ENCODE measurements at regions not wholly inside any gene's neighbourhood (a gene's known extent, or its start where the extent isn't known, plus 50 kb on each side); places are given as distances from the start of the nearest gene placed in this dataset.

DNA sequence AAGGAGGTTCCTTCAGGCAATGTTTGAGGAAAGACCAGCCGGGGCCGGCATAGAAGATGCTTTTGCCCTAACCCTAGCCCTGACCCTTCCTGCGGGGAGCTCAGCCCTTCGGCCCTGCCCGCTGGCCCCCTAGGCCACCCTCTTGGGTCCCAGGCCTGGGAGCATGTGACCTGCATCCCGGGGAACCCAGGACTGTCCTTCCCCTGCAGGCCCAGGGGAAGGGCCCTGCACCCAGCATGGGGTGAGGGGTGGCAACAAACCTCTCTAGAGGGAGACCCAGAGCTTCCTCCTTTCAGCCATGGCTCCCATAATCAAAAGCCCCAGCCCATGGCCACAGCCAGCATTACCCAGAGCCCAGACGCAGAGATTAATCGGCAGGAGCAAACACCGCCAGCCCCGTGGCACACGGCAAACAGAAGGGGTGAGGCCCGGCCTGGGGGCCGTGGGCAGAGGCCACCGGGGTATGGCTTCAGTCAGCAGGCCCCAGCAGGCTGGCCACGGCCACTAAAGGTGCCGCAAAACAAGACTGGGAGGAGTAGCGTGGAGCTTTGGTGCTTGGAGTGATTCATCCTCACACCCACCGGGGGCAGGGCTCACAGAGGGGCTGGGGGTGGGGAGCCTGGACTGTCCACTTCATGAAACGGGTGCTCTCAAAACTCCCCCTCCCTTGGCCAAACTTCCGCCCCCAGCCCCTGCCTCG lies 61.6 kb upstream of the HPCAL1 start:
- H3K9me3 Mint-ChIP-seq (ENCODE audit: unreplicated experiment): peaks cover 6% of the 10 kb centered on the region
- no peak overlapping the region for H3K27ac Mint-ChIP-seq (ENCODE audit: unreplicated experiment)
- H3K4me1 Mint-ChIP-seq (ENCODE audit: low read depth, unreplicated experiment): peaks cover 3% of the 10 kb centered on the region
- H3K36me3 Mint-ChIP-seq (ENCODE audit: unreplicated experiment): no peaks in the 10 kb centered on the region
- DNase-seq: peak; percentile 9
- H3K4me3 Mint-ChIP-seq (ENCODE audit: unreplicated experiment): no peak overlapping the region
- TF ChIP-seq, protein P1, sequence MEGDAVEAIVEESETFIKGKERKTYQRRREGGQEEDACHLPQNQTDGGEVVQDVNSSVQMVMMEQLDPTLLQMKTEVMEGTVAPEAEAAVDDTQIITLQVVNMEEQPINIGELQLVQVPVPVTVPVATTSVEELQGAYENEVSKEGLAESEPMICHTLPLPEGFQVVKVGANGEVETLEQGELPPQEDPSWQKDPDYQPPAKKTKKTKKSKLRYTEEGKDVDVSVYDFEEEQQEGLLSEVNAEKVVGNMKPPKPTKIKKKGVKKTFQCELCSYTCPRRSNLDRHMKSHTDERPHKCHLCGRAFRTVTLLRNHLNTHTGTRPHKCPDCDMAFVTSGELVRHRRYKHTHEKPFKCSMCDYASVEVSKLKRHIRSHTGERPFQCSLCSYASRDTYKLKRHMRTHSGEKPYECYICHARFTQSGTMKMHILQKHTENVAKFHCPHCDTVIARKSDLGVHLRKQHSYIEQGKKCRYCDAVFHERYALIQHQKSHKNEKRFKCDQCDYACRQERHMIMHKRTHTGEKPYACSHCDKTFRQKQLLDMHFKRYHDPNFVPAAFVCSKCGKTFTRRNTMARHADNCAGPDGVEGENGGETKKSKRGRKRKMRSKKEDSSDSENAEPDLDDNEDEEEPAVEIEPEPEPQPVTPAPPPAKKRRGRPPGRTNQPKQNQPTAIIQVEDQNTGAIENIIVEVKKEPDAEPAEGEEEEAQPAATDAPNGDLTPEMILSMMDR (IDR thresholded peaks at IDR 0.05; ENCODE audit: partially characterized antibody, unreplicated experiment): no peak
- peaks cover 3% of the 10 kb centered on the region for H3K27me3 Mint-ChIP-seq (ENCODE audit: unreplicated experiment)

DNA sequence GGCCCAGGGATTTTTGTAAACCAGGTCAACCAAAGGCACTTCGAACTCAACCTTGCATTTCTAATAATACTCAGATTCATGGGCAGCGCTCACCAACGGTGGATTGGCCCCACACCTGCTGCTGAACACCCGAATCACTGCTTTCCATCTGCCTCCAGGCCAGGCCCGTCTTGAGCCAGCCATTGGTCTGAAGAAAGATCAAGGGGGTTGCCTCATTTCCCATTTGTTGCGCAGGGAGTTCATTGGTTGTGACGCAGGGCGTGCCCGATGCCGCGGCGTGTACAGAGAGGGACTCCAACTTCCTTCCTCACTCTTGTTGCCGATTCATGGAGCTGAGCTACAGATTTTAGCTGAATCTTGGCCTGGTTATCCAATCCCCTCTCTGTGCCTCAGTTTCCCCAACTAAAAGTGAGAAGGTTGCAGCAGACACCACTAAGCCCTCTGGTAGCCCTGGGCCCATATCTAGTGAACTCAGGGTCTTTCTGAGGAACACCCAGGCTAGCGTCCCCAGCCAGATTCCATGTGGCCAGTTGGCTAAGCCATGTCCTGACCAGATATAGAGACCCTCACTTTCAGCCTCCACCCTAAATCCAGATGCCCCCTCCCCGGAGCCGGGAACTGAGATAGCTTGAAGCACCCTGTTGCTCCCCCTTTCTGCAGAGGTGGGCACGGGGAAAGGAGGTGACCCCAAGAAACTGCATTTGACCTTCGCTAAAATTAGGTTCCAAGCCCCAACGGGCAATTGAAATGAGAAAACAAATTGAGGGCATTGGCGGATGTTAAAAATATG lies 60.9 kb upstream of the HPCAL1 start:
- Mint-ChIP-seq H3K4me3 (ENCODE audit: unreplicated experiment) (no peak overlapping the region), H3K36me3 (ENCODE audit: unreplicated experiment) (no peaks in the 10 kb centered on the region), H3K4me1 (ENCODE audit: low read depth, unreplicated experiment) (peaks cover 3% of the 10 kb centered on the region), H3K9me3 (ENCODE audit: unreplicated experiment) (peaks cover 6% of the 10 kb centered on the region), H3K27ac (ENCODE audit: unreplicated experiment) (no peak overlapping the region), H3K27me3 (ENCODE audit: unreplicated experiment) (peaks cover 3% of the 10 kb centered on the region)
- TF ChIP-seq, protein P1 (IDR thresholded peaks at IDR 0.05; ENCODE audit: partially characterized antibody, unreplicated experiment): no peak
- peak; percentile 6 for DNase-seq

DNA sequence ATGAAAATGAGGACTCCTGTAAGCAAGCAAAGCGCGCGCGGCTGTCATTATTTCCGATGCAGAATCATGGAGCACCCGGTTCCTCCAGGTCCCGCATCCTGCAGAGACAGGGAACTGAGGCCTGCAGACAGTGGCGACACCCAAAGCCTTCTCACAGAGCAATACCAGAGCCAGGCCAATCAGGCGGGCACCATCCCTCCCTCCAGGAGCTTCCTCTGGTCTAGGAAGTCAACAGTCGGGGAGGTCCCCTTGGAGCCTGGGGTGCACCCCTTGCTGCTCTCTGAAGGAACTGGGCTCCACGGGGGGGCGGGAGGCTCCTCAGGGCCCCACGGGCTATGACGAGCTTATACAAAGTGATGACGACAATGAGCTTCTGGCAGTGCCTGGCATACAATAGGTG lies 60.3 kb upstream of the HPCAL1 start:
- H3K9me3 Mint-ChIP-seq (ENCODE audit: unreplicated experiment): peaks cover 6% of the 10 kb centered on the region
- H3K27ac Mint-ChIP-seq (ENCODE audit: unreplicated experiment): no peak overlapping the region
- DNase-seq: peak; percentile 6
- peaks cover 3% of the 10 kb centered on the region for H3K27me3 Mint-ChIP-seq (ENCODE audit: unreplicated experiment)
- TF ChIP-seq, protein P1 (IDR thresholded peaks at IDR 0.05; ENCODE audit: partially characterized antibody, unreplicated experiment): no peak
- peaks cover 3% of the 10 kb centered on the region for H3K4me1 Mint-ChIP-seq (ENCODE audit: low read depth, unreplicated experiment)
- H3K4me3 Mint-ChIP-seq (ENCODE audit: unreplicated experiment): no peak overlapping the region
- no peaks in the 10 kb centered on the region for H3K36me3 Mint-ChIP-seq (ENCODE audit: unreplicated experiment)

DNA sequence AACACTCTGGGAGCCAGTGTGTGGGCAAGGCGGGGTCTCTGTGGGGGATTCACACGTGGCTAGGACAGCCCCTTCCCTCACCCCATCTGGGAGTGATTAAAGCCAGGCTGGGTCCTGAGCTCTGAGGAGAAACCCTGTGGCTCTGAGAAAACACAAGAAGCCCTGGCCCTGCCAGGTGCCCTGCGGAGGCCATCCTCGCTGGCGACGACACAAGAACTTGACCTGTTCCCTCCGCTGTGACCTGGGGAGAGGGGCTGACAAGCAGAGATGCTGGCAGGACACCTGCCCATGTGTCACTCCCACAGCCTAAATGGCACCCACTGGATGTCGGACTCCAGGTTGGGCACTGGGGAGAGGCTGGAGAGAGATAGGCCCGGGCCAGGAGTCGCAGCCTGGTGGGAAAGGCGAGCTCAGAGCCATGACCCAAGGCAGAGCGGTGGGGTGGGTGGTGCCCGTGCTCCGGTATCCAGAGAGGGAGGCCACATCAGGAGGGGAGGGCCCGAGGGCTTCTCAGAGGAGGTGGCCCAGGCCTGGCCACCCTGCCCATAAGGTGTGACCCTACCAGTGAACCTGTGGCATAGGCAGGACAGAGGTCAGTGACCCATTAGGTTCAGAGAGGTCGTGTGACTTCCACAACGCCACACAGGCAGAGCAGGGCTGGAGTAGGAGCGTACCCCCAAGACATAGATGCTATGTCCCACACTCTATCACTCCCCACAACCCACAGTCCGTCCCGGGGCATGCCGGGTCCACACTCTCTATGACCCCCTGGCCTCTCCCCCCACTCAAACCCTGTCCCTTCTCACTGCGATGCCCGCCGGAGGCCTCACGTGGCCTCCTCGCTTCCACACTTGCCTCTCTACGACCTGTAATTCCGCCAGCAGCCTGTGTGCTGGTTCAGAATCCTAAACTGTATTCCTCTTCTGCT lies 59.4 kb upstream of the HPCAL1 start:
- peak; percentile 12 for DNase-seq
- Mint-ChIP-seq H3K4me3 (ENCODE audit: unreplicated experiment) (no peak overlapping the region), H3K27me3 (ENCODE audit: unreplicated experiment) (peaks cover 3% of the 10 kb centered on the region), H3K36me3 (ENCODE audit: unreplicated experiment) (no peaks in the 10 kb centered on the region), H3K9me3 (ENCODE audit: unreplicated experiment) (peaks cover 6% of the 10 kb centered on the region), H3K4me1 (ENCODE audit: low read depth, unreplicated experiment) (peaks cover 3% of the 10 kb centered on the region), H3K27ac (ENCODE audit: unreplicated experiment) (no peak overlapping the region)
- TF ChIP-seq, protein P1 (IDR thresholded peaks at IDR 0.05; ENCODE audit: partially characterized antibody, unreplicated experiment): no peak
